Lower leg skin (tissue), 4 donors: ENCODE measurements at regions not wholly inside any gene's neighbourhood (a gene's known extent, or its start where the extent isn't known, plus 50 kb on each side); places are given as distances from the start of the nearest gene placed in this dataset.

Experiments
- DNase-seq, 2 donors: peaks; one replicate each; pipeline ENCODE4 v3.0.0-alpha.2; 2019; ENCODE audit warnings: low spot score in 2 of 2
- H3K4me3 ChIP-seq: fragments of 200-600 bp; sonication (generic); 2 replicates; pipeline ENCODE4 v1.5.1; 2017; ENCODE audit warnings: mild to moderate bottlenecking, low read depth; ENCODE audit not compliant: poor library complexity, severe bottlenecking
- CTCF ChIP-seq, 3 donors: fragments of 450-650 bp; IDR thresholded peaks; one replicate each; pipeline ENCODE4 v1.5.1; 2016; ENCODE audit warnings: antibody characterized with exemption in 3 of 3, mild to moderate bottlenecking in 3 of 3, moderate library complexity in 2 of 3
- POLR2A ChIP-seq, 2 donors: fragments of 450-650 bp; IDR thresholded peaks; one replicate each; pipeline ENCODE4 v1.6.1; 2016 to 2017; ENCODE audit warnings: antibody characterized with exemption in 2 of 2, mild to moderate bottlenecking in 1 of 2, moderate library complexity in 1 of 2
- WGBS, 2 donors: methylation state at CpG; one replicate each; pipeline ENCODE4 v1.1.5; 2018; 5-methylcytosine and 5-hydroxymethylcytosine counted together
- intact Hi-C: fragments of 100-400 bp; cut with DNase I; formaldehyde crosslinking; loops from one replicate; pipeline ENCODE4 v1.15.0; 2023; ENCODE audit warnings: low total_unique reads

- no peak for DNase-seq
- intact Hi-C loops, result no loop called here
- TF ChIP-seq CTCF (IDR thresholded peaks at IDR 0.05) (no peak), POLR2A (IDR thresholded peaks at IDR 0.05) (no peak)
- WGBS, 2 donors, result 54 to 63% methylated on average over 3 of the region's 3 CpGs
- no peak overlapping the region for H3K4me3 ChIP-seq
Observed at GRCh38 chr7:88665892-88666514, 93.5 kb upstream of the ZNF804B start.

GRCh38 chr7:88664630-88665233, 94.8 kb upstream of the ZNF804B start:
- no peak for TF ChIP-seq CTCF (IDR thresholded peaks at IDR 0.05)
- TF ChIP-seq POLR2A (IDR thresholded peaks at IDR 0.05), result no peak
- intact Hi-C loops, result no loop called here
- H3K4me3 ChIP-seq, result no peak overlapping the region
- WGBS, 2 donors, result 83 to 89% methylated on average over 1 of the region's 1 CpG
- DNase-seq, result no peak

GRCh38 chr7:88661921-88662320, 97.6 kb upstream of the ZNF804B start:
- 83 to 90% methylated on average over 3 of the region's 3 CpGs for WGBS, 2 donors
- TF ChIP-seq POLR2A (IDR thresholded peaks at IDR 0.05) (no peak), CTCF (IDR thresholded peaks at IDR 0.05) (no peak)
- intact Hi-C loops, result no loop called here
- no peak overlapping the region for H3K4me3 ChIP-seq
- no peak for DNase-seq

- TF ChIP-seq POLR2A (IDR thresholded peaks at IDR 0.05), result no peak
- no peak for TF ChIP-seq CTCF (IDR thresholded peaks at IDR 0.05)
- WGBS, 2 donors, result 53 to 71% methylated on average over 2 of the region's 2 CpGs
- intact Hi-C loops, result no loop called here
- DNase-seq, result no peak
- no peak overlapping the region for H3K4me3 ChIP-seq
Observed at GRCh38 chr7:88647825-88648224, 111.7 kb upstream of the ZNF804B start.

GRCh38 chr7:88638583-88638982, 120.9 kb upstream of the ZNF804B start:
- no peak overlapping the region for H3K4me3 ChIP-seq
- no peak for TF ChIP-seq CTCF (IDR thresholded peaks at IDR 0.05)
- WGBS, 2 donors, result 88% methylated on average over 6 of the region's 6 CpGs
- intact Hi-C loops, result no loop called here
- DNase-seq, result no peak

GRCh38 chr7:88637795-88638194, 121.7 kb upstream of the ZNF804B start:
- no peak for TF ChIP-seq CTCF (IDR thresholded peaks at IDR 0.05)
- TF ChIP-seq POLR2A (IDR thresholded peaks at IDR 0.05), result no peak
- no peak for DNase-seq
- H3K4me3 ChIP-seq, result no peak overlapping the region
- intact Hi-C loops, result loop anchor here (2.0 kb wide), 1 partner anchor 25 kb away; no protein-coding TSS in a partner anchor
